Mesendoderm (in vitro differentiated cells): ENCODE measurements at regions not wholly inside any gene's neighbourhood (a gene's known extent, or its start where the extent isn't known, plus 50 kb on each side); places are given as distances from the start of the nearest gene placed in this dataset.

Experiments
- DNase-seq: peaks from one replicate; pipeline ENCODE4 v3.0.0; 2013
- H2AK5ac ChIP-seq: 2 replicates; pipeline ENCODE4 v1.6.1; 2013; ENCODE audit warnings: low read length, inconsistent platforms
- H2BK120ac ChIP-seq: 2 replicates; pipeline ENCODE4 v1.6.1; 2013; ENCODE audit warnings: low read depth, mild to moderate bottlenecking, low read length, moderate library complexity, mixed read lengths
- H2BK15ac ChIP-seq: replicated peaks from 2 replicates; pipeline ENCODE4 v1.6.1; 2013; ENCODE audit warnings: low read depth, mild to moderate bottlenecking, moderate library complexity
- H2BK5ac ChIP-seq: 2 replicates; pipeline ENCODE4 v1.6.1; 2013; ENCODE audit warnings: low read length, inconsistent platforms
- H3K18ac ChIP-seq: 2 replicates; pipeline ENCODE4 v1.6.1; 2013; ENCODE audit warnings: mild to moderate bottlenecking, low read length, mixed read lengths
- H3K23ac ChIP-seq: one replicate; pipeline ENCODE4 v1.6.1; 2013; ENCODE audit warnings: low read length
- H3K27ac ChIP-seq: 2 replicates; pipeline ENCODE4 v1.5.1; 2013; ENCODE audit warnings: low read depth, mild to moderate bottlenecking, inconsistent platforms, low read length, moderate library complexity
- H3K27me3 ChIP-seq: 2 replicates; pipeline ENCODE4 v1.6.1; 2013; ENCODE audit warnings: low read length, control low read depth, mild to moderate bottlenecking, inconsistent platforms; ENCODE audit not compliant: insufficient read depth, poor library complexity
- H3K36me3 ChIP-seq: 2 replicates; pipeline ENCODE4 v1.6.1; 2013; ENCODE audit warnings: low read length, inconsistent platforms; ENCODE audit not compliant: control insufficient read depth, insufficient read depth
- H3K4ac ChIP-seq: one replicate; pipeline ENCODE4 v1.6.1; 2013; ENCODE audit warnings: low read depth, mild to moderate bottlenecking, low read length, moderate library complexity
- H3K4me1 ChIP-seq: 2 replicates; pipeline ENCODE4 v1.6.1; 2013; ENCODE audit warnings: low read depth, low read length, inconsistent platforms; ENCODE audit not compliant: control insufficient read depth
- H3K4me2 ChIP-seq: 2 replicates; pipeline ENCODE4 v1.6.1; 2013; ENCODE audit warnings: low read length
- H3K4me3 ChIP-seq: 2 replicates; pipeline ENCODE4 v1.5.1; 2013; ENCODE audit warnings: mild to moderate bottlenecking, low read length
- H3K56ac ChIP-seq: one replicate; pipeline ENCODE4 v1.6.1; 2013; ENCODE audit warnings: low read length
- H3K79me1 ChIP-seq: 2 replicates; pipeline ENCODE4 v1.6.1; 2013; ENCODE audit warnings: low read length, inconsistent platforms
- H3K79me2 ChIP-seq: 2 replicates; pipeline ENCODE4 v1.6.1; 2013; ENCODE audit warnings: mild to moderate bottlenecking, low read length; ENCODE audit not compliant: control insufficient read depth, insufficient read depth
- H3K9ac ChIP-seq: 2 replicates; pipeline ENCODE4 v1.6.1; 2013; ENCODE audit warnings: low read length, inconsistent platforms
- H4K5ac ChIP-seq: one replicate; pipeline ENCODE4 v1.6.1; 2013; ENCODE audit warnings: low read length
- H4K8ac ChIP-seq: one replicate; pipeline ENCODE4 v1.6.1; 2013; ENCODE audit warnings: low read depth, mild to moderate bottlenecking, control low read depth, low read length, moderate library complexity
- WGBS: extraction: QIAGEN DNeasy Blood & Tissue Kit; methylation state at CpG from one replicate; pipeline ENCODE4 v1.1.7; 2013; ENCODE audit warnings: low lambda C conversion rate, missing lambda C conversion rate; ENCODE audit not compliant: insufficient coverage; ENCODE audit errors: extremely low coverage; 5-methylcytosine and 5-hydroxymethylcytosine counted together

GRCh38 chr10:89966211-89966610 lies 264.8 kb downstream of the KIF20B start:
- H3K4me2 ChIP-seq, result no peak overlapping the region
- no peak overlapping the region for H2AK5ac ChIP-seq
- no peak overlapping the region for H3K9ac ChIP-seq
- H3K79me2 ChIP-seq, result no peaks in the 10 kb centered on the region
- no peak overlapping the region for H2BK5ac ChIP-seq
- H3K56ac ChIP-seq, result no peak overlapping the region
- no peaks in the 10 kb centered on the region for H3K27me3 ChIP-seq
- H3K36me3 ChIP-seq, result no peaks in the 10 kb centered on the region
- no peak overlapping the region for H3K18ac ChIP-seq
- DNase-seq, result peak; percentile 26
- no peak overlapping the region for H3K27ac ChIP-seq
- no peak overlapping the region for H3K4ac ChIP-seq
- no peak overlapping the region for H2BK15ac ChIP-seq
- WGBS, result no CpG with 5 or more reads among the region's 1 CpG
- H3K79me1 ChIP-seq, result no peaks in the 10 kb centered on the region
- no peak overlapping the region for H3K4me3 ChIP-seq
- no peak overlapping the region for H3K23ac ChIP-seq
- H2BK120ac ChIP-seq, result no peak overlapping the region
- H3K4me1 ChIP-seq, result no peaks in the 10 kb centered on the region
- H4K8ac ChIP-seq, result no peak overlapping the region
- no peak overlapping the region for H4K5ac ChIP-seq

GRCh38 chr10:89973326-89973725 lies 271.9 kb downstream of the KIF20B start:
- no peak overlapping the region for H2BK15ac ChIP-seq

GRCh38 chr10:89975071-89975470 lies 273.7 kb downstream of the KIF20B start:
- Histone ChIP-seq H2AK5ac (no peak overlapping the region), H3K27me3 (no peaks in the 10 kb centered on the region), H3K23ac (no peak overlapping the region), H3K4me2 (no peak overlapping the region), H4K5ac (no peak overlapping the region), H3K79me2 (no peaks in the 10 kb centered on the region), H3K9ac (no peak overlapping the region), H3K4me3 (no peak overlapping the region), H2BK5ac (no peak overlapping the region), H3K4ac (no peak overlapping the region), H4K8ac (no peak overlapping the region), H3K79me1 (no peaks in the 10 kb centered on the region), H2BK120ac (no peak overlapping the region), H2BK15ac (no peak overlapping the region), H3K27ac (no peak overlapping the region), H3K36me3 (no peaks in the 10 kb centered on the region), H3K56ac (no peak overlapping the region), H3K18ac (no peak overlapping the region), H3K4me1 (no peaks in the 10 kb centered on the region)
- WGBS, result no CpG with 5 or more reads among the region's 2 CpGs
- no peak for DNase-seq

More at GRCh38 chr10:89973326-89973725, 271.9 kb downstream of the KIF20B start:
- Histone ChIP-seq H4K8ac (no peak overlapping the region), H3K79me2 (no peaks in the 10 kb centered on the region), H2BK120ac (no peak overlapping the region), H3K56ac (no peak overlapping the region), H3K4me2 (no peak overlapping the region), H3K4me1 (no peaks in the 10 kb centered on the region), H2BK5ac (no peak overlapping the region), H3K9ac (no peak overlapping the region), H3K4me3 (no peak overlapping the region), H3K79me1 (no peaks in the 10 kb centered on the region), H3K27me3 (no peaks in the 10 kb centered on the region), H2AK5ac (no peak overlapping the region), H3K18ac (no peak overlapping the region), H3K27ac (no peak overlapping the region), H3K23ac (no peak overlapping the region), H3K36me3 (no peaks in the 10 kb centered on the region), H3K4ac (no peak overlapping the region), H4K5ac (no peak overlapping the region)
- no peak for DNase-seq
- no CpG with 5 or more reads among the region's 2 CpGs for WGBS

- Histone ChIP-seq H3K18ac (no peak overlapping the region), H4K8ac (no peak overlapping the region), H3K23ac (no peak overlapping the region), H3K27ac (no peak overlapping the region), H4K5ac (no peak overlapping the region), H2AK5ac (no peak overlapping the region), H3K36me3 (no peaks in the 10 kb centered on the region), H3K79me2 (no peaks in the 10 kb centered on the region), H3K4ac (no peak overlapping the region), H2BK120ac (no peak overlapping the region), H3K4me1 (no peaks in the 10 kb centered on the region), H3K4me3 (no peak overlapping the region), H3K9ac (no peak overlapping the region), H3K56ac (no peak overlapping the region), H2BK15ac (no peak overlapping the region), H2BK5ac (no peak overlapping the region), H3K4me2 (no peak overlapping the region), H3K27me3 (no peaks in the 10 kb centered on the region), H3K79me1 (no peaks in the 10 kb centered on the region)
- no CpG with 5 or more reads among the region's 2 CpGs for WGBS
- DNase-seq, result no peak
Observed at GRCh38 chr10:89975771-89976170, 274.4 kb downstream of the KIF20B start.

- WGBS, result no CpG with 5 or more reads among the region's 1 CpG
- Histone ChIP-seq H2AK5ac (no peak overlapping the region), H3K79me1 (no peaks in the 10 kb centered on the region), H3K9ac (no peak overlapping the region), H3K27me3 (no peaks in the 10 kb centered on the region), H4K5ac (no peak overlapping the region), H3K4me1 (no peaks in the 10 kb centered on the region), H3K4me2 (no peak overlapping the region), H2BK5ac (no peak overlapping the region), H4K8ac (no peak overlapping the region), H3K18ac (no peak overlapping the region), H3K23ac (no peak overlapping the region), H3K4me3 (no peak overlapping the region), H2BK15ac (no peak overlapping the region), H3K79me2 (no peaks in the 10 kb centered on the region), H3K36me3 (no peaks in the 10 kb centered on the region), H3K4ac (no peak overlapping the region), H3K27ac (no peak overlapping the region), H3K56ac (no peak overlapping the region), H2BK120ac (no peak overlapping the region)
- no peak for DNase-seq
Observed at GRCh38 chr10:89978081-89978480, 276.7 kb downstream of the KIF20B start.

- Histone ChIP-seq H3K27me3 (no peaks in the 10 kb centered on the region), H4K8ac (no peak overlapping the region), H2BK5ac (no peak overlapping the region), H2BK120ac (no peak overlapping the region), H3K4ac (no peak overlapping the region), H2AK5ac (no peak overlapping the region), H2BK15ac (no peak overlapping the region), H3K56ac (no peak overlapping the region), H3K18ac (no peak overlapping the region), H3K36me3 (no peaks in the 10 kb centered on the region), H3K79me1 (no peaks in the 10 kb centered on the region), H3K9ac (no peak overlapping the region), H3K4me2 (no peak overlapping the region), H3K23ac (no peak overlapping the region), H3K4me1 (no peaks in the 10 kb centered on the region), H3K27ac (no peak overlapping the region), H3K4me3 (no peak overlapping the region), H3K79me2 (no peaks in the 10 kb centered on the region), H4K5ac (no peak overlapping the region)
- no peak for DNase-seq
- WGBS, result no CpG with 5 or more reads among the region's 1 CpG
Observed at GRCh38 chr10:89979726-89980125, 278.3 kb downstream of the KIF20B start.
